Nucleus accumbens (tissue), 56 donors: ENCODE measurements at regions not wholly inside any gene's neighbourhood (a gene's known extent, or its start where the extent isn't known, plus 50 kb on each side); places are given as distances from the start of the nearest gene placed in this dataset.

Experiments
- DNase-seq, 56 donors: peaks; one replicate each; lab custom pipeline; 2025; lab: John Stamatoyannopoulos, UW

DNA sequence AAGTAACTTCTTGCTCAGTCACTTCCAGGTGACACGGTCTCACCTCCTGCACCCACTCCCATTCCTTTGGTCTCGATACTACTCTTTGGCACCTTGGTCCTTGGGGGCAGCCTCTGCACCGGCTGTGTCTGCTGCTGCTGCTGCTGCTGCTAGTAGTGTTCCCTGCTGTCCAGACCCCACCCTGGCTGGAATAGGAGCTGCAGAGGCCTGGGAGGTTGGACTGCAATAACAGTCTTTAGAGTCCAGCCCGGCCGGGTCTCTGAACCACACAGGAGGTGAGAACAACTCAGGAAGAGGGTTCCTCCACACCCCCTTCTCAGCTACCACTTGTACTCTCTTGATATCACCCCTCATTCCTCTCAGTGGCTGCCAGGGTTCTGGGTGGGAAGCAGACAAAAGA lies 231.1 kb upstream of the NLRP1 start:
- DNase-seq, result no peak

DNA sequence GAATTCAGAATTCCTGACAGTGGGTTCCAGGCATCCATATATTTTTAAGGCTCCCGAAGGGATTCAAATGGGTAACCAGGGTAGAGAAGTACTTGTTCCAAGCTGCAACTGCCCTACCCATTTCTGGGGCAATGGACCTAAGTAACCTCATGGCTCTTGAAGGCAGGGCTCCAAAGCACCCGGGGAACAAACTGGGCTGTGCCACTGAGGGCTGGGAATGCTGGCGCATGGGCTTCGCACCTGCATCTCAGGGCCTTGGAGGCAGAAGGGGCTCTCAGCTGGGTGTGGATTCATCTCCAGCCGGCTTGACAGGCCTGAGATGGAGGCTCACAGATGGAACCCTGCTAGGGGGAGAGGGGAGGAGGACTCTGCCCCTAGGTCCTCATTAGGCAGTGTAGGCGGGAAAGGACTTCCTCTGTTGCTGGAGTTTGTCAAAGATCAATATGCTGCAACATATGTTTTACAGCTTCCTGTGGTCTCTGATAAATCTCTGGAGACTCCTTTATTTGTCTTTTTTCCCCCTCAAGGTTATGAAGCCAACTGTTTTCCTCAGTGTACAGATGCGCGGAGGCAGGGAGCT lies 232.3 kb upstream of the NLRP1 start:
- DNase-seq, result peak in 10 of 56 donors; percentile 7 to 30 (median 12)

DNA sequence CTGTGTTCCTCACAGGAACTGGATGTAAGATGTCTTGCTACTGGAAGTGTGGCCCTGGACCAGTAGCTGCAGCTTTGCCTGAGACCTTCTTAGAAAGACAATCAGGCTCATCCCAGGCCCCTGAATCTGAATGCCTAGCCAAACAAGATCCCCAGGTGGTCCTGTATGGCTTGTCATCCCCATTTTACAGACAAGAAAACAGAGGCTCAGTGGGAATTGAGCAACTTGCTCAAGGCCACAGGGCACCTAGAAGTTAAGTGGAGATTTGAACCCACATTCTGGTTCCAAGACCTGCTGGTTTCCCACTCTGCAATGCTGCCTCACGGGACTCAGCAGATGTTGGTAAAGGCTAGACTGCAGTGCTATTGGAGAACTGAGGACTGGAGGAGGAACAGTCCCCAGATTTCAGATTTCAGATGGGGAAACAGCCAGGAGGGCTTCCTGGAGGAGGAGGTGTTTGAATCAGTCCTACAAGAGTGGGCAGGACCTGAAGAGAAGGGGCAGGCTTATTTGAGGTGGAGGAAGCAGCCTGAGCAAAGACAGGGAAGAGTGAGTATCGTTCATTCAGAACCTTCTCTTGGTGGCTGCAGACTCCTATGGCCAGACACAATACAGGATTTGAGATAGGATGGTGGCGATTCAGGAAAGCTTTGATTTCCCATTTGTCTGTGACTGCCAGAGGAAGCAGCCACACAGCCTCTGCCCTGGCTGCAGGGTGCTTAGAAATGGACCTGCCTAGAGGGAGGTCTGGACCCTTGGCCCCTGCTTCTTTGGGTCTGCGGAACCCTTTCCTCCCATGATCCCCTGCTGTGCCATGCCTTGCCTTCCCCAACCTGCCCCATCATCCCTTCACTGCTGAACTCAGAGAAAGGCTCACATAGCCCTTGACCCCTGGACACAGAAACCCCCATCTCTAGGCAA lies 233.4 kb upstream of the NLRP1 start:
- no peak for DNase-seq

DNA sequence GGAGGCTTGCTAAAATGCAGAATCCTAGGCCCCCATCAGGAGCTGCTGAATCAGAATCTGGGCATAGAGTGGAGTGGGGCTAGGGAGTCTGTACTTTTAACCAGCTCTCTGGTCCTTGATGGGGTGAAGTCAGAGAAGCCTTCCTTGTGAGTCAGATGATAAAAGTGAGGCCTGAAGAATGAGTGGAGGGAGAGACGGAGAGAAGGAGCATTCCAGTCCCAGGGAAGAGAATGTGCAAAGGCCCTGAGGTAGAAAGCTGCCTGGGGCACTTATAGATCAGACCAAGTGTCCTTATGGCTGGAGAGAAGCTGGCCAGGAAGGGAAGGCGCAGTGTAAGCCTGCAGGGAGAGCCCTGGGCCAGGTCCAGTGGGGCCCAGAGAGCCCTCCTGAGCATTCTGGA lies 235.1 kb upstream of the NLRP1 start:
- no peak for DNase-seq

DNA sequence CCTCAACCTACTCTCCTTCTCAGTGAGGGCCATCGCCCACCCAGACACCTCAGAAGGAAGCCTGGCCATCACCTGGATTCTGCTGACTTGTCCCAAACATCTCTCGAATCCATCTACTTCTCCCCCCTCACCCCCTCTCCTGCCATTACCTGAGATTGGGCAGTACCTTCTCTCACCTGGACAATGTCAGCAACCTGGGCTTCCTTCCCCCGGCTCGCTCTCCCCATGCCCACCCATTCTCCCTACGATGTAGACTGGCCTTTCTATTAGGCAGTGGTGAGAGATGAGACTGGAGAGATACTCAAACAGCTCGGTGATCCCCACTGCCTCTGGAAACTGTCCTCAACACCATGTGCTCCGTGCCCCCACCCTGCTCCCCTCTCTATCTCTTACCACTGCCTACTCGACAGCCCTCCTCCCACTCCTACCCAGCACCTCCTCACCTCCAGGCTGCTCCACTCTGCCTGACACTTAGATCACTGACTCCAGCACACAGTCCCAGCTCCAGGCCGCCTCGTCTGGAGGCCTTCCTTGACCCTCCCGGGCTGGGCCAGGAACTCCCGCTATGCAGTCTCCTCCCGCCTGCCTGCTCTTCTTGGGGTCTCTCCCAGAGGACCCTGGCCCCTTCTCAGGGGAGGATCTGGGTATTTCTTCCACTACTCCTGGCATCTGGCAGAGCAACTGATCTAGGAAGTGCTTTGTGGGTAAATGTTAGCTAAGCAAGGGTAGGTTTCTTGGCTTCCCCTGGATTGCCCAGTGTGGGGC lies 235.8 kb upstream of the NLRP1 start:
- no peak for DNase-seq

DNA sequence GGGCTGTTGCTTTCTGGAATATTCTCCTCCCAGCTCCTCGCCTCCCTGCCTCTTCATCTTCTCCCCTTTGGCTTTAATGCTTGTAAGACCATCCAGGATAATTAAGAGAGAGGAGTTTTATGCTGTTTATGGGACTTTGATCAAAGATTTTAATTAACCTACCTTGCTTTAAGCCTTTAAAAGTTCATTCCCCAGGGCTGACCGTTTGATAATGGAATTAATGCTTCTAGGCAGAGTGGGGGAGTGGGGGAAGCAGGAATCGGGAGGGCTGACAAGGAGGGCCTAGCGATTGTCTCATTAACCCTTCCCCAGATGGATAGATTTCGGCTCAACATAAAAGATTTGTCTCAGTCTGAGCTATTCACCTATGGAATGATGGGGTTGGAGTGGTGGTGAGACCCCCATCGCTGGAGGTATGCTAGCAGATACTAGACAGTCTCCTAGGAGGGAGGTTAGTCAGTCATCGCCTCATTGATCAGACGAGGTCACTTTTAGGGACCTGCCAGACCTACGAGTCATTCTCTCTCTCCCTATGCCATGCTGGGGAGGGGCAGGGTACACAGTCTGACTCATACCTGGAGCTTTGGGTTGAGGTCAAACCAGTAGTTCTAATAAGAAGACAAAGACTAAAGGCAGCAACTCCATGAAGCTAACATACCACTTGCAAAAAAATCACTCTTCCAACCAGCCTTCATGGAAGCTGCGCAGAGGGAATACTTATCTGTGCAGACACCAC lies 236.6 kb upstream of the NLRP1 start:
- DNase-seq, result no peak

DNA sequence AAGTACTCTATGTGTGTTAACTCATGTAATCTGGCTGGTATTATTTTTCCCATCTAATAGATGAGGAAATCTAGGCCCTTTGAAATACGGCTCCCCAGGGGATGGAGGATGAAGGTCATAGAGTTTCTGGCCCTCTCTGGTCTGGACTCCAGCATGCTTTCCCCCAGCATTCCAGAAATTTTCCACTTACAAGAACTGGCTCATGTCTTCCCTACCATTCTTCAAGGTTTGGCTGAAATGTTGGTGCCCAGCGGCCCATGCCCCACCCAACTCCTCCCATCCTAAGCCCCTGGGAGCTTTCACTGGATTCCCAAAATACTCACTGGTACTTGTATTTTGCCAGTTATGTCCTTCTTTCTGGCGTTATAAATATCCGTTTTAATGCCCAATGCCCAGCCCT lies 237.5 kb upstream of the NLRP1 start:
- DNase-seq, result no peak

DNA sequence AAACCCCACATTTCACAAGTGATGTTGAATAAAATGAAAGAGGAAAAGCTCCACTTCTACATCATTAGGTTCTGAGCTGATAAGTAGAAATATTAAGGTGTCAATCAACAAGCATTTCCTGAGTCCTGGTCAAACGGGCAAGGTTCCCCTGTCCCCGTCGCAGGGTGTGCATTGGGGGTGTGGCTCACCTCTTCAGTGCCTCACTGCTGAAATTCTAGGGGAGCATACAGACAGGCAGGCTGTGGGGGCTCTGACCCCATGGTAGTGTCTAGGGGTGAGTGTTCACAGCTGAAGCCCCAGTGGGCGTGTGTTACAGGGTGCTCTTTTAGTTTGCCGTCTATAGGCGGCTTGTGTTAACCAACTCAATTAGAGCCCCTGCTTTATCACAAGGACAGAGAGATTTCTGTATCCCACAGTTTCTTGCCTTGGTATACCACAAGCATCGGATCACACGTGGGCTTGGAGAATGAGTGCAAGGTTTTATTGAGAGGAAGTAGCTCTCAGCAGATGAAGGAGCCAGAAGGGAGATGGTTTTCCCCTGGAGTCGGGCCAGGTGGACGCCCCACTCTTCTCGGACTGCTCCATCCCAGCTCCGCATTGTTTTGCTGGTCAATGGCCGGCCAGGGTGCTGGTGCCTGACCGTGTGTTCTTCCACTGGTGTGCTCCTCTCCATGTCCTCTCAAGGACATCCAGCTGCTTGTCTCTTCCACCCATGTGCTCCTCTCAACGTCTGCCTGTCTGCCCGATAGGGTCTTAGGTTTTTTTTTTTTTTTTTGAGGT lies 238.2 kb upstream of the NLRP1 start:
- DNase-seq, result no peak

DNA sequence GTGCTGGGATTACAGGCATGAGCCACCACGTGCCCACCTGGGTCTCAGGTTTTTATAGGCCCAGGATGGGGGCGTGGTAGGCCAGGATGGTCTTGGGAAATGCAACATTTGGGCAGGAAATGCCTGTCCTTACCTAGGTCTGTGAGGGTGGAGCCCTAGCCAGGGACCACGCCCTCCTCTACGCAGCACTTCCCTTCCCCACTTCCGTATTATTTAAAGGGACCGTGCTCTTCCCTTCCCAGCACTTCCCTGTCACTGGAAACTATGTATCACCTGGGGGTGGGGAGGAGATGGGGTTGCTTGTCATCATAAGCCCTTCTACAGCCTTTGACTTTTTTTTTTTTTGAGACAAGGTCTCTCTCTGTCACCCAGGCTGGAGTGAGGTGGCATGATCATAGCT lies 238.9 kb upstream of the NLRP1 start:
- DNase-seq, result no peak

DNA sequence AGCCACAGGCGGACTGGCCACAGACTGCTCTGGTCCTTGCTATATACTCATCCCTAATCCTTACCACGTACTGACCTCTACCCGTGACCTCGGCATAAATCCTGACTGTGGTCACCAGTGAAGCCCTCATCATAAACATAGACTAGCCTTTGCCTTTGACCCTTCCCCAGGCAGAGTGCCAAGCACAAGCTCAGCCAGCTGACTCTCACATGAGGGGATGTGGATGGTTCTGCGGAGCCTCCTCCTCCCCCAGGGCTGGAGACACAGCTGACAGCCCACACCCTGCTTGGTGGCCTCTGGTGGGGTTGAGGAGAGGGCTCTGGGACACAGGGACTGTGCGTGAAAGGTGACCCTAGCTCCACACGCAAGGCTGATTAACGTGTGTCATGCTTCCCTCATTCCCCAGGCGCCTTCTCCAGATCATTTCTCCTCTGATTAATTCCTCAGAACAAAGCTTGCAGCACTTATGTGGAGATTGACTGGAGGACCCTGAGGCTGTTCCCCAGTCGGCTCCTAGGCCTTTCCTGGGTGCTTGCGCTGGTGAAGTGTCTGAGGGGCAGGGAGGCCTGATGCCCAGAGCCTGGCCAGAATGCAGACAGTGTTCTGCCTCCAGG lies 241.5 kb upstream of the NLRP1 start:
- no peak for DNase-seq

DNA sequence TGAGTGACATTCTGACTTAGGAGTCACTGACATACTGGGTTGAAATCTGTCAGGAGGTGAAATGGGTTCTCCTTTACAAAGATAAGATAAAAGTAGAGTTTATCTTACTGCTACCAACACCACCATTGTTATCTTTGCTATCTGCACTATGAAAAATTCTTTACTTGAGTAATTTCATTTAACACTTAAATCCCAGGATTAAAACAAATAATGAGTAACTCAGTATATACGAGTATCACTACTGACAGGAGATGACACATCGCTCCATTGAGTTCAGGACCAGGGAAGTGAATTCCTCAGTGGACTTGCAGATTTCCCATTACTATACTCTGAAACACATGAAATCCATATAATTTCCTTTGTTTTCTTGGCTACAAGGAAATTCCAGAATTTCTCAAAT lies 242.1 kb upstream of the NLRP1 start:
- no peak for DNase-seq

DNA sequence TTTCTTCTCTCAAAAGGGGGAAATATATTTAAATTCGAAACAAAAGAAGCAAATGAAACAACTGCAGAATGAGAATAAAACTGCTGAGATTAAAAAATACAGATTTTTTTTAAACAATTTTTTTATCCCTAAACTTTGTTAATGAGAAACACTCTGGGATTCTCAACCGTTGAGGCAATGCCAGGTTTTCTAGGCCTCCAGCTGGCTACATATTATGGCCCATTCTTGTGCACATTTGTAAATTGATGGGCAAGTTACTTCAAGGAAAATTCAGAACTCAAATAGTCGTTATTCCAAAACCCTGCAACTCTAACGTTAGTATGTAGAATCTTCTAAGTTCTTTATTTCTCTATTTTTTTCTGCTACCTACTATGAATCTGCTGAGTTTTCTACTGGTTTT lies 239.3 kb upstream of the WSCD1 start:
- DNase-seq, result no peak

DNA sequence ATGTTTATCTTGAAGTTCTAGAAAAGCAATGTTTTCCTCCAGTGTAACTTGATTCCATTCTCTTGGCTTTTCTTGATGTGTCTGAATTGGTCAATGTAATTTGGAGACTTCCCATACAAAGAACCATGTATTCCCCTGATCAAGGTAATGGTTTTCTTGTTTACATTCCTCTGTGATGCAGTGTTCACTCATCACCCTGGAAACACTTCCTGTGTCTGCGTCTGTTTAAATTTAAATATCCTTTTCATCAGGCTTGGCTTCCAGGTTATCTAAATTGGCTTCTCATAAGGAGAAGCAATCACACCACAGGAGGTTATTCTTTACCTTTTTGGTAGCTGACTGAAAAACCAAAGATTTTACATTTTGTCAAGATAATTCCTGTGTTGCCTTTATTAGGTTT lies 237.3 kb upstream of the WSCD1 start:
- no peak for DNase-seq

DNA sequence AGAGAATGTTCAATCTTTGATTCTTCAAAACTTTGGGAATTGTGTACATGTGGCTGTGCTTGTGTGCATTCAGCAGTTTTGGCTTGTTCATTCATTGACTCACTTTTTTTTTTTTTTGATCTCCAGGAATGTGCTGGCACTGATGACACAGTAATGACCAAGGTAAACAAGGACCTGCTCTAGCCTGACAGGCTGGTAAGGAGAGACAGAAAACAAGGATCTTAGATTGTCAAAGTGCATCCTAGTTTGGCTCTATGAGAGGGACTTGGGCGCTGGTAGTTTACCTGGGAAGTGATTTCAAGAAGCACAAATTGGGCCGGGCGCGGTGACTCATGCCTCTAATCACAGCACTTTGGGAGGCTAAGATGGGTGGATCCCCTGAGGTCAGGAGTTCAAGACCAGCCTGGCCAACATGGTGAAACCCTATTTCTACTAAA lies 233.1 kb upstream of the WSCD1 start:
- no peak for DNase-seq

DNA sequence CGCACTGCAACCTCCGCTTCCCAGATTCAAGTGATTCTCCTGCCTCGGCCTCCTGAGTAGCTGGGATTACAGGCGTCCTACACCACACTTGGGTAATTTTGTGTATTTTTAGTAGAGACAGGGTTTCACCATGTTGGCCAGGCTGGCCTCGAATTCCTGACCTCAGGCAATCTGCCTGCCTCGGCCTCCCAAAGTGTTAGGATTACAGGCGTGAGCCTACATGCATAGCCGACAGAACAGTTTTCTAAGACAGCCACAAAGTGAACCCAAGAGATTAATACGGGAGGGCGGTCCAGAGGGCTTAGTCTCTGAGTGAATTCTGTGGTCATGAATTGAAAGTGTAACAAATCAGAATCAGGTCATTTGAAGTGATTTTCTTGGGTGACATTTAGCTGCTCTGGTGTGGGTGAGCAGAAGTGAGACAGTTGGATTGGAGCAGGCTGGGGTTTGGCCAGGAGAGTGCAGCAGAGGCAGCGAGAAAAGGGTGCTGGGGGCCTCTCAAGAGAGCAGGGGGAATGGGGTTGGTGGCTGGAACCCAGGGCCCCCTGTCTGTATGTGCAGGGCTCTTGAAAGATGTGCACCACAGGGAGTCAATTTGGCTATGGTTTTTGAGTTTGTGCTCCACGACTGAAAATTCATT lies 231.4 kb upstream of the WSCD1 start:
- DNase-seq, result peak in 27 of 56 donors; percentile 0 to 59 (median 10)

DNA sequence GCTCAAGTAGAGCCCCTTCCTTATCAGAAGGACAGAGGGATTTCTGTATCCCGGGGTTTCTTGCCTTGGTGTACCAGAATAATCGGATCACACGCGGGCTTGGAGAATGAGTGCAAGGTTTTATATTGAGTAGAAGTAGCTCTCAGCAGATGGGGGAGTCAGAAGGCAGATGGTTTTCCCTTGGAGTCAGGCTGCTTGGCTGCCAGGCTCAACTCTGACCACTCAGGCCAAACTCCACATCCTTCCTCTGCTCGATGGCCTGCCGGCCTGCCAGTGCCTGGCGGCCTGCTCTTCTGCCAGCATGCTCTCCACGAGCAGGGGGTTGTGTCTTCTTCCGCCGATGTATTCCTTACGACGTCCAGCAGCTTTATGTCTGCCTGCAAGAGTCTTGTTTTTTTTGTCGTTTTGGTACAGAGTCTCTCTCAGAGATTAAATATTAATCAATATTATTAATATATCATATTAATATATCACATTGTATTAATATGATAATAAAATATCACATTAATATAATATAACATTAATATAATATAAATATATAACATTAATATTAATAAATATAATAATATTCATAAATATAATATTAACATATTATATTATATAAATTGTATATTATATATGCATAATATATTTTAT lies 229.2 kb upstream of the WSCD1 start:
- no peak for DNase-seq

DNA sequence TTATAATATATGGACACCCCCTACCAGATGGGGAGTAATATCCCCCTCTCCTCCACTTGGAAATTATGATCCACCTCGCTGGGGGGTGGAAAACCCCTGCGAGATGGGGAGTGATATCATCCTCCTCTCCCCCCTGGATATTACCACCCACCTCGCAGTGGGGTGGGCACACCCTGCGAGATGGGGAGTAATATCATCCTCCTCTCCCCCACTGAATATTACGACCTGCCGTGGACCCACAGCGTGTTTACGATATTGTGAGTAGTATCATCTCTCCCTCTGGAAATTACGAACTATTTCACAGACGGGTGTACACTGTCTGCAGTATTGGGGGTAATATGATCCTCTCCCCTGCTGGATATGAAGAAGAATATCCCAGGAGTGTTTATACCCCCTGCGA lies 228.3 kb upstream of the WSCD1 start:
- no peak for DNase-seq

DNA sequence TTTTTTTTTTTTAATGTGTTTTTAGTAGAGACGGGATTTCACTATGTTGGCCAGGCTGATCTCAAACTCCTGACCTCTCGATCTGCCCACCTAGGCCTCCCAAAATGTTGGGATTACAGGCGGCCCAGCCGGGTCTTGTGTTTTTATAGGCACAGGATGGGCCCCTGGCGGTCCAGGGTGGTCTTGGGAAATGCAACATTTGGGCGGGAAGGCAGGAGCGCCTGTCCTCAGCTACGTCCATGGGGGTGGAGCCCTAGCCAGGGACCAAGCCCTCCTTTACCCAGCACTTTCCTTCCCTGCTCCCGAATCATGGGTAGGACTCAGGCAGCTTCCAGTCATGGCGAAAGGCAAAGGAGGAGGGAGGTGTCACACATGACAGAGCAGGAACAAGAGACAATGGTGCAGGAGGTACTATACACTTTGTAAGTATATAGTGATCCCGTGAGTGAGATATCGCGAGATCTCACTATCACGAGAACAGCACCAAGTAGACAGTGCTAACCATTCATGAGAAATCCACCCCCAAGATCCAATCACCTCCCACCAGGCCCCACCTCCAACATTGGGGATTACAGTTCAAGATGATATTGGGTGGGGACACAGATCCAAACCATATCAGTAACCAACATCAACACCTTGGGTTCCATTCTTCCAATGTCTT lies 226.7 kb upstream of the WSCD1 start:
- no peak for DNase-seq
